GM18505 (cell line): ENCODE measurements at regions not wholly inside any gene's neighbourhood (a gene's known extent, or its start where the extent isn't known, plus 50 kb on each side); places are given as distances from the start of the nearest gene placed in this dataset.

Source experiments
- ATAC-seq: cut with Tn5 transposase; IDR thresholded peaks from one replicate; pipeline ENCODE4 v1.9.1; 2021; ENCODE audit not compliant: unreplicated experiment
- POLR2A ChIP-seq: IDR thresholded peaks from 4 replicates; pipeline ENCODE4 v1.6.1; 2011; ENCODE audit warnings: borderline replicate concordance; ENCODE audit not compliant: insufficient read depth, insufficient read length; ENCODE audit errors: extremely low read depth

DNA sequence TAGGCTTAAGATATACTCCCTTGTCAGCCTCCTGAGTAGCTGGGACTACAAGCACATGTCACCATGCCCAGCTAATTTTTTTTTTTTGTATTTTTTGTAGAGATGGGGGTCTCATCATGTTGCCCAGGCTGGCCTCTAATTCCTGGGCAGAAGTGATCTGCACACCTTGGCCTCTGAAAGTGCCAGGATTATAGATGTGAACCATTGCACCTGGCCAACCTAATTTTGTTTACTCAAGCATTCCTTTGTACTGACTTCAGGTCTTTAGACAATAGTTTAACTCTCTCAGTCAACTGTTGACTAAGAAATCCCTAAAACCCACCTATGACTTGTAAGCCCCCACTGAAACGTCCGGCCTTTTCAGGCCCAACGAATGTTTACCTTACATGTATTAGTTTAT lies 628.3 kb upstream of the CDH8 start:
- no peak for TF ChIP-seq POLR2A
- no peak for ATAC-seq

DNA sequence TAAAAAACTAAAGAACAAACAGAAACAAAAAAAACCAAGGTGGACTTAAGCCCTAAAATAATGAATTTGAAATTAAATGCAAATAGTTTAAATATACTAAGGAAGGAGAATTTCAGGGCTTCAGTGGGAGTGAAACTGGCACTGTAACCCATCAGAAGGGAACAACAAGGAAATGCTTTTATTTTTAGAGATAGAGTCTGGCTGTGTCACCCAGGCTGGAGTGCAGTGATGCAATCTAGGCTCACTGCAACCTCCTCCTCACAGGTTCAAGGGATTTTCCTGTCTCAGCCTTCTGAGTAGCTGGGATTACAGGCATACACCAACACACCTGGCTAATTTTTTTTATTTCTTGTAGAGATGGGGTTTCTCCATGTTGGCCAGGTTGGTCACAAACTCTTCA lies 625.2 kb upstream of the CDH8 start:
- ATAC-seq: no peak
- TF ChIP-seq POLR2A: no peak

DNA sequence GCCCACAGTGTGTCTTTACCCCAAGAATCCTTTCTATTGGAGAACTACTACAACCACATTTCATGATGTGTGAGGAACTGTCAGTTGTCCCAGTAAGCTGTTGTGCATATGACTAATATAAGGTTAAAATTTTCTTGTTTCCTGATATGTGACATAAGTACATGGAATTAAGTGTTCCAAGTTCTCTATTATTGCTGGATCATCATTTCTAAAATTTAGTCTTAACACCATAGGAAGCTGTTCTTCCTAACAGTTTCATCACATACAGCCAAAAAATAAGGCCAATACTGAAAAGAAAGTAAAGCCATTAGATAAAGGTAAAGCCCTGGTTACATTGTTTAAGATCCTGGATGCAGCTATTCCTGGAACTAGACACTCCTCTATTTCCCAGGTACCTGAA lies 620.9 kb upstream of the CDH8 start:
- ATAC-seq: no peak
- no peak for TF ChIP-seq POLR2A

DNA sequence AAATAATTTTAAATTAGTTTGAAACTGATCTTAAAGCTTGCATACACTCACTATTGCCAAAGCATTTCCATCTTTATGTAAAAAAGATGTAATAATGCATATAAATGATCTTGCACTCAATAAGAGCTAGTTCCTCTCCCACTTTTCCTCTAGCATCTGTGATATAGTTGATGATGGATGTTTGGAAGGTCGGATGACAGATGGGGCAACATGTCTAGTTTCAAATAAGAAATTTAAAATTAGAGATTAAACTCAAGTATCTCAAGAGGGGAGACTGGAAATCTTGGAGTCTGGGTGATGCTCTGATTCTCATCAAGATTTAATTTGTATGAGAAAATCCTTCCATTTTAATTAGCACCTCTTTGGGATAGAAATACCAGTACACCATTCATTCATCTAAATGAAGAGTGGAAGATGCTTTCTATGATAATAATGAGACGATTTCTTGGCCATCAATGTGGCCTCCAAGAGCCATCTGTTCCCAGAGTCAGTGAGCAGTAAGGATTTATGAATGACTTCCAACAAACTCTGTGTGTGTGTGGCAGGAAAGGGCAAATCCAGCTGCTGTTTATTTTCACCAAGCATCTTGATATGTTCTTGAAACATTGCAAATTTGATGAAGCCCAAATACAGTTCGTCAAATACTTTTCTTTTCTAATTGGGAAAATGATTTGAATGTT lies 616.3 kb upstream of the CDH8 start:
- ATAC-seq: no peak
- no peak for TF ChIP-seq POLR2A

DNA sequence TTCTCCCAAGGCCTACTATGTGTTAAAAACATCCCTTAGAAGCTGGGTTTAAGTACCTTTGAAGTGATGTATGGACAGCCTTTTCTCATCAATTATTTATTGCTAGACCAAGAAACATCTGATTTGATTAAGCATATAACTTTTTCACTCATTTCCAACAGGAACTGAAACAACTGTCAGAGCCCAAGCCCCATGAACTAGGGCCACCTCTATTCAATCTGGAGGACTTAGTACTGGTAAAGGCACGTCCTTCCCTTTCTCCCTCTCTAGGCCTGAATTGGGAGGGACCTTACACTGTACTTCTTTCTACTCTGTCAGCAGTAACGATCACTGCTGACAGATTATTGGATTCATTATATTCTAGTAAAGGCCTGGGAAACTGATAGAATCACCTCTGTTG lies 612.0 kb upstream of the CDH8 start:
- TF ChIP-seq POLR2A: no peak
- ATAC-seq: no peak

DNA sequence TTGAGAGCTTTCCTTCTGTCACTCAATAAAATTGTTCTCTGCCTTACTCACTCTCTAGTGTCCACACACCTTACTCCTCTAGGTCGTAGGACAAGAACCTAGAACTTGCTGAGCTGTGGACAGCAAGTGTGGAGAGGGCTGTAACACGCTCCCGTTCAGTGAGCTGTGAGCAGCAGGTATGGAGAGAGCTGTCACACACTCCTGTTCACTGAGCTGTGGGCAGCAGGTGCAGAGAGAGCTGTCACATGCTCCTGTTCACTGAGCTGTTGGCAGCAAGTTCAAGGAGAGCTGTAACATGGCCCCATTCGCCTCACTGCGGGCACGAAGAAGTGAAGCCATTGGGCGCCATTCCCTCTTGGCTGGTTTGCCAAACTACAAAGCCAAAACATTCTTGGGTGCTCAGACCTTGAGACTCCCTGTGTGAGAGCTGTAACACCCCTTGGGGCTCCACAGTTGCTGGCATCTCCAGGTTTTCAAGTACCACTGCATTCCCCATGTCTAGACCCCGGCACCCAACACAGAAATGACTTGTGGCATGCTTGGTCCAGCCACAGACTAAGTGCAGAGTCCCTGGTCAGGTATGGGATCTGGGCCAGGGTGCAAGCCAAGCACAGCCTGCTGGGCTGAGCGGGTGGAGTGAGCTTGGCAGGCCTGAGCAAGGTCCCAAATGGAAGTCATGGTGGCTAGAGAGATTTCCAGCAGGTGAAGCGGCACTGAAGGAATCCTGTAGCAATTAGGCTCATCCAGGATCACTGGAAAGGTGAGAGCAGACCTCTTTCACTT lies 608.0 kb upstream of the CDH8 start:
- TF ChIP-seq POLR2A: no peak

DNA sequence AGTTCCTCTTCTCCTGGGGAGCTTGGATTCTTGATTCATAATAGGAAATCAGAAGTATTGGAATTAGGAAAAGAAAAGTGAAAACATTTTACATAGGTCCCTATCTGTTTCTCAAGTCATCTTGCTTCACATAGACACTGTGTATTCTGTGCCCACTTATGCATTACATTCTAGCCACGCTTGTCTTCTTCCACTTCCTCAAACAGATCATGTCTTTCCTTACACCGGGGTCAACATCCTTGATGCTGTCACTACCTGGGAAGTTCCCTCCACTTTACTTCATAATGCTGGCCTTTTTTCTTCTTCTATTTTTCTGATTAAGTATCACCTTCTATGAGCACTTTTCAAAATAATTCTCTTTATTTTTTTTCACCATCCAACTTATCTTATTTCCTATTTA lies 606.4 kb upstream of the CDH8 start:
- TF ChIP-seq POLR2A: no peak
- no peak for ATAC-seq

More for the DNA sequence above, 608.0 kb upstream of the CDH8 start:
- ATAC-seq: no peak

DNA sequence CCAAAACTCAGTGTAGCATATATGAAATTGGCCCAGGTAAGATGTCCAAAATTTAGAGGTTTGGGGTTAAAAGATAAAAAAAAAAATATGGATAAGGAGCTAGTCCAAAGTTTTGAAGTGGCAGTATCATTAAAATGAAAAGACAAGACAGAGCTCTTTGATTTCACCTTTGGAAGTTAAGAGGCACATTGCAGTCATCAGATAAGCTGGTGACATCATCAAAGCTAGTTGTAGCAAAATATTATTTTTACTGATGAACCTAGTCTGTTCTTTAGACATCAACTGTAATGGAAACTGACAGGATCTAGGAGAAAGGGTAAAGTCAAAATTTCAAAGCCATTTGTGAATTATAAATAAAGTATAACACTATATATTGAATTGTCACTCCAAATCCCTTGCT lies 603.7 kb upstream of the CDH8 start:
- ATAC-seq: no peak
- TF ChIP-seq POLR2A: no peak

DNA sequence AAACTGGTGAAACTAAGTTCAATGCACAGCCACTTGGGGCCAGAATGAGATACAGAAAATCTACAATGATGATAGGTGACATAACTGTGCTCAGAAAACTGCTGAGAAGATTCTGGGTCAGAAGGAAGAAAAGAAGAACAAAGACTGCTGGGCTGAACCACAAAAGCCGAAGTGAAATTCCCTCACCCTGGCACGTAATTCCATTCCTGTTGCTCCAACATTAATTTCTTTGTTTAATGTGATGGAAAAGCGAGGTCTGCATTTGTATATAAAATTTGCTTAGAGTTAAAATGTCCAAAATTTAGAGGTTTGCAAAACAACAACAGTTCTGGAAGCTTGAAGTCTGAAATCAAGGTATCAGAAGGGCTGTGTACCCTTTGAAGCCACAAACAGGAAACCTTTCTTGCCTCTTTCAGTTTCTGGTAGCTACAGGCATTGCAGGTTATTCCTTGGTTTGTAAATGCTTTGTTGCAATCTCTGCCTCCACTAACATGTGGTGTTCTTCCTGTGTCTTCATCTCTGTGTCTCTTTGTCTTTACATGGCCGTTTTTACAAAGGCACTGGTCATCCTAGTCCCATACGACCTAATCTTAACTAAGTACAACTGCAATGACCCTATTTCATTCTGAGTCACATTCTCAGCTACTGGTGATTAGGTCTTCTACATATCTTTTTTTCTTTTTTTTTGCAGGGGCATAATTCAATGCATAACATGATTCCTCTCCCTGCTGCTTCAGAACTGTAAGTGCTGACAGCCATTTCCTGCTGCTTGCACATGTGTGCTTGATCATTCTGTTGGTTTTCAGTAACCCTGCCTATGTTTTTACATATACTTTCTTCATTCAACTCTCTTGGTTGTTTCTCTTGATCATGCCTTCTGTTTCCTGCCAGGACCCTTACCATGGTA lies 603.0 kb upstream of the CDH8 start:
- peak; percentile 73 for ATAC-seq
- TF ChIP-seq POLR2A: no peak

DNA sequence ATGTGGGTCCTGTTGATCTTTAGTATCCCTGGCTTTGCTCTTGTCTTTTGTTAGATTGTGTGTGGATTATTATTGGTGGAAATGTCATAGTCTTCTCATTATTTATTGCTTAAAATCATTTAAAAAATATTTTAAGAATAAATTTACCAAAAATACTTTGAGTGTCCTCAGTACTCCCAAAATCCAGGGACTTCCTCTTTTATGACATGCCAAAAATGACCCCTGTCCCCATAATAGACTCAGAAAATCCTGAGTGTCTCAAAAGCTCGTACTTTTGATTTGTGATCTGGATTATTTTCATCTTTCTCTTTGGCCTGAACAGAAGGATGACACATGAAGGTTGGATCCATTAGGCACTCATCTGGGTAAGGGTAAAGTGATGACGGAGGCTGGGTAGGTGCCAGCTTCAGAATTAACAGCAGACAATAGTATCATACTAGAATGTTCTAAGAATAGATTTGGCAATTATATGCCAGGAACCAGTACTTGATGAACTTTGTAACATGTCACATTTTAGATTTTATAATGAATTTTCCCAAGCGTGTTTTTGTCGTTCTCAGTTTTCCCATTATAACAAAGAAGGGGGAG lies 602.2 kb upstream of the CDH8 start:
- no peak for ATAC-seq
- TF ChIP-seq POLR2A: no peak

DNA sequence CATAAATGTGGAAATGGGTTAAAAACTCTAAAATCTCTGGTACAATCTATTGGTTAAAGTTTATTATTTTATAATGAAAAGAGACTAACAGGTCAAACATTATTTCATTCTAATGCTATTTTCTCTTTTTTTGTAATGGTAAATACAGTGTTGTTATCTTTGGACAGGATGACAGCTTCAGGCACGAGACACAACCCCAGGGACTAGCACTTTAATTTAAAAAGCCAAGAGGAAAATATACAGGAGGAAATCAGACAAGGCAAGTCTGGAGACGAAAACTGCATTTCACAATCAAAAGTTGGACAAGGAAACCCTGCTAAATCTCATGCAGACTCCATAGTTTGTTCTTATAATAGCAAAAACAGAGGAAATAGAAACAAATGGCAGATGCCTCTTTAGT lies 589.1 kb upstream of the CDH8 start:
- TF ChIP-seq POLR2A: no peak
- ATAC-seq: no peak

DNA sequence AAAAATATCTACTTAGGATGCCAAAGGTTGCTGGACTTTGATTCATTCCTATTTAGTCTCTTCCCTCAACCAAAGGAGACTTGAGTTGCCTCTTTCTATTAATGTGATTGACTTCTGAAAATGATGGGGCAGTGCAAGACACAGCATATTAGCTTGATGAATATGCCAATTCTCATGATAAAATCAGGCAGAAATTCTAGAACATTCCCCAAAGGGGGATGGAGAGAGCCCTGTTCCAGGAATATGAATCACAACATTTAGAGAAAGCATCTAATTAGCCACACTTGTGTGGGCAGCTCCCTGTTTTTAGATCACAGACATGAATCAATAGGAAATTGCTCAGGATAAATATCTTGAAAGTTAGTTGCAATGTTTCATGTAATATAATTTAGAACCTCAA lies 584.0 kb upstream of the CDH8 start:
- no peak for TF ChIP-seq POLR2A
- ATAC-seq: no peak

DNA sequence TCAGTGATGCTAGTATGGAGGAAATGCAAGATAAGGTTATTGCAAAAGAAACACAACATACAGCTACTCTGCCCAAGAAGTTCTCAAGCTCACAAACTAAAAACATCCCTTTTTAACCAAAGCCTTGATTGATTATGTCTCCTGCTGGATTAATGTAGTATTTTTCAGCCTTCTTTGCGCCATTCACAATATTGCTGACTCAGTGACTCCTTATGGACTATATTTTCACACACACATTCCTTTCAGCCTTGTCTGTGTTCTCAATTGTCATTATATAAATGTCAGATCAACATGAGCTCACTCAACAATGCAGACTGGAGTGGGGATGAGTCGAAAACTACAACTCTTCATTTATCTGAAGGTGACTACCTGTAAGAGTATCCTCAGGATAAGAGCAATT lies 579.3 kb upstream of the CDH8 start:
- TF ChIP-seq POLR2A: no peak

More for the DNA sequence above, 579.3 kb upstream of the CDH8 start:
- no peak for ATAC-seq
